ENCODE measurements at regions not wholly inside any gene's neighbourhood (a gene's known extent, or its start where the extent isn't known, plus 50 kb on each side); places are given as distances from the start of the nearest gene placed in this dataset.
"Not testable (repeated sequence)": the region's sequence is repeated elsewhere in the genome, so short reads cannot be mapped to it uniquely, and the experiment has no call there.

DNA sequence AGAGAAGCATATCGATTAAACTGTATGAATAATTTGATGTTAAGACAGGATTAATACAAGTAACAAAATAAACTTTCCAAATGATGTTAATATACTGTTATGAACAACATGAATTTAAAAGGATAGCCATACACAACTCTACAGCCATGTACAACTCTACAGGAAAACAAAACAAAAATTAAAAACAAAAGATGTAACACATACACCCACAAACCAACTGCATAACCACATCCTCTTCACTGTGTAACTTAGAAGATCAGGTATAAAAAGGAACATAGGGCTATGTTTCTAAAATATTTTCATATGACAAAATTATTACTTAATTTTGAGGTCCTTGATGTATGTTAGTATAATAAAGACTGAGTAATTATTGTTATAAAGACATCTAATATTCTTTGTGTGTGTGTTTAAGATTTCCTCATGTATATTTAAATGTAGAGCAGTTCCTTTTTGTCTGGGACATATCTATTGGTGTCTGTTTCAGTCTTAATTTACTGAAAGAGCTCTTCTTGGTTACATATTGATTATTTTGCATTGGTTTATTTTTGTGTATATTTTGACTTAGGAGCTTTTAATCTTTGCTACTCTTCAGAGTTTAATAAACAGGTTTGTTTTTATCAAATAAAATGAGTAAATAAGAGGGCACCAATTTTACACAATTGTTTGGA, 966.8 kb upstream of the CTNND2 start:
- POLR2A ChIA-PET: no interaction called here
- Histone ChIP-seq H3K4me1 (ENCODE audit: control extremely low read depth in 1 of 4, control insufficient read depth in 4 of 4, insufficient read depth in 4 of 4, low read length in 3 of 4) (peaks cover 0 to 15% (median 9%) of the 10 kb centered on the region in 4 experiments), H3K4me3 (ENCODE audit: control insufficient read depth in 1 of 7, extremely low read depth in 1 of 7, insufficient read depth in 4 of 7, low read depth in 2 of 7, low read length in 6 of 7) (no peak overlapping the region), H3K9me3 (ENCODE audit: control extremely low read depth in 1 of 5, control insufficient read depth in 4 of 5, insufficient read depth in 2 of 5, low read depth in 1 of 5, low read length in 4 of 5) (peaks cover 0 to 2% (median 0%) of the 10 kb centered on the region in 5 experiments), H3K36me3 (ENCODE audit: control insufficient read depth in 4 of 4, insufficient read depth in 4 of 4, low read length in 3 of 4) (no peaks in the 10 kb centered on the region), H3K27me3 (replicated peaks in 2 of 5; ENCODE audit: control insufficient read depth in 4 of 5, insufficient read depth in 5 of 5, low read length in 4 of 5) (no peaks in the 10 kb centered on the region), H3K27ac (ENCODE audit: insufficient read depth in 1 of 2, low read depth in 1 of 2, low read length in 2 of 2, poor library complexity in 1 of 2, severe bottlenecking in 2 of 2) (peak overlapping the region in 1 of 2 experiments; percentile 39)
- DNase-seq: peak in 2 of 3 donors; percentile 66 to 73
- WGBS (ENCODE audit: insufficient coverage): no CpG with 5 or more reads among the region's 1 CpG
- CTCF ChIA-PET: interaction anchor here (1.6 kb wide), 1 partner anchor 8 kb away, joined by 3 read pairs; no protein-coding TSS in a partner anchor

DNA sequence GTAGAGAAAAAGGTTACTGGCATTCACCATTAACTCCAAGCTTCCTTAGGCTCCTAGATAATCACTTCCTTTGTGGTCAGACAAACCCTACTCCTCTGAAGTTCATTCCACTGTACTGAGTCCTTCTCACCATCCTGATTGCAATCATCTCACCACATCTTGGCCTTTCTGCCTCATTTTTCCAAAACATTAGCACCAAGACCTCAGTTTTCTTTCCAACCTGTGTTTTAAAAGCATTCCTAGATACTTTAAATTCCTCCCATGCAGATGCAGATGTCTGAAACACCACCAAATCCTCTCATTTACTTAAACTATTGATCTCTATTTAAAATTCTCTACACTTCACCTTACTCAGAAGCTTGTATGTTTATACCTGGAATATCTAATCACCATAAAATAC, 961.3 kb upstream of the CTNND2 start:
- ChIA-PET CTCF (no interaction called here), POLR2A (no interaction called here)
- H3K36me3 ChIP-seq (ENCODE audit: control insufficient read depth in 4 of 4, insufficient read depth in 4 of 4, low read length in 3 of 4): no peaks in the 10 kb centered on the region
- no peak for DNase-seq
- no peaks in the 10 kb centered on the region for H3K9me3 ChIP-seq (ENCODE audit: control extremely low read depth in 1 of 5, control insufficient read depth in 4 of 5, insufficient read depth in 2 of 5, low read depth in 1 of 5, low read length in 4 of 5)
- no peak overlapping the region for H3K4me3 ChIP-seq (ENCODE audit: control insufficient read depth in 1 of 7, extremely low read depth in 1 of 7, insufficient read depth in 4 of 7, low read depth in 2 of 7, low read length in 6 of 7)
- peaks cover 0 to 9% (median 4%) of the 10 kb centered on the region in 4 experiments for H3K4me1 ChIP-seq (ENCODE audit: control extremely low read depth in 1 of 4, control insufficient read depth in 4 of 4, insufficient read depth in 4 of 4, low read length in 3 of 4)
- H3K27me3 ChIP-seq (replicated peaks in 2 of 5; ENCODE audit: control insufficient read depth in 4 of 5, insufficient read depth in 5 of 5, low read length in 4 of 5): no peaks in the 10 kb centered on the region
- no peak overlapping the region for H3K27ac ChIP-seq (ENCODE audit: insufficient read depth in 1 of 2, low read depth in 1 of 2, low read length in 2 of 2, poor library complexity in 1 of 2, severe bottlenecking in 2 of 2)

DNA sequence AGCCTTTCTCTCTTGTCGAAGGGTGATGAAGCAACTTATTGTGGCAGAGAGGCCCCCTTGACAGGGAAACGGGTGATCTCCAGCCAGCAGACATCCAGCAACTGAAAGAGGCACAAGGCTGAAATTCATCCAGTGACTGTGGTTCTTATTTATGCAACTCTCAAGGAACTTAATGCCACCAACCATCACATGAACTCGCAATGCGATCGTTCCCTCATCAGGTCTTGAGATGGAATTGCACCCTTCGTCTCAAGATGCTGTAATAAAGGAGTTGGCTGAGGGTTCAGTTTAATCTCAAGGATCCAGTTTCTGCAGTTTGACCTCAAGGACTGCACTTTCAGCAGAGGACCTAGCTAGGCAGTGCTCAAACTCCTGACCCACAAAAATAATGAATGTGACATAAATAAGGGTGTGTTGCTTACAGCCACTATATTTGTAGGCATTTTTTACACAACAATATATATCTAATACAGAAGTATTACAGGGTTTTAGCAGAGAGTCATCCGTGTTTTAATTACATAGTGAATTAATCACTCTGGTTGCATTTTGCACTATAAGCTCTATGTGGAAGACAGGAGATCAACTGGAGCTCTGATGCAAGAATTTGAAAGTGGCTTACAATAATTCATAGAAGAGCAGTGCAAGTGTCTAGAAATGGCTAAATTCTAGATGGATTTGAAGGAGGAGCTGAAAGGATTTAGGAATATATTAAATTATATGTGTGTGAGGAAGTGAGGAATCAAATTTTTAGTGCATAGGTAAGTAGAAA, 957.8 kb upstream of the CTNND2 start:
- ChIA-PET POLR2A (no interaction called here), CTCF (interaction anchor here (1.2 to 1.4 kb wide), 2 partner anchors 9 to 15 kb away, joined by 3 to 4 read pairs; no protein-coding TSS in a partner anchor)
- no peak overlapping the region for H3K27ac ChIP-seq (ENCODE audit: insufficient read depth in 1 of 2, low read depth in 1 of 2, low read length in 2 of 2, poor library complexity in 1 of 2, severe bottlenecking in 2 of 2)
- H3K9me3 ChIP-seq (ENCODE audit: control extremely low read depth in 1 of 5, control insufficient read depth in 4 of 5, insufficient read depth in 2 of 5, low read depth in 1 of 5, low read length in 4 of 5): peaks cover 0 to 10% (median 4%) of the 10 kb centered on the region in 5 experiments
- peak; percentile 35 to 79 (median 54) for DNase-seq
- H3K36me3 ChIP-seq (ENCODE audit: control insufficient read depth in 4 of 4, insufficient read depth in 4 of 4, low read length in 3 of 4): no peaks in the 10 kb centered on the region
- H3K4me3 ChIP-seq (ENCODE audit: control insufficient read depth in 1 of 7, extremely low read depth in 1 of 7, insufficient read depth in 4 of 7, low read depth in 2 of 7, low read length in 6 of 7): no peak overlapping the region
- peaks cover 0 to 3% (median 0%) of the 10 kb centered on the region in 4 experiments for H3K4me1 ChIP-seq (ENCODE audit: control extremely low read depth in 1 of 4, control insufficient read depth in 4 of 4, insufficient read depth in 4 of 4, low read length in 3 of 4)
- WGBS (ENCODE audit: insufficient coverage): 38% methylated on average over 5 of the region's 7 CpGs
- H3K27me3 ChIP-seq (replicated peaks in 2 of 5; ENCODE audit: control insufficient read depth in 4 of 5, insufficient read depth in 5 of 5, low read length in 4 of 5): no peaks in the 10 kb centered on the region

- WGBS (ENCODE audit: insufficient coverage): no CpG with 5 or more reads among the region's 1 CpG
- H3K27ac ChIP-seq (ENCODE audit: insufficient read depth in 1 of 2, low read depth in 1 of 2, low read length in 2 of 2, poor library complexity in 1 of 2, severe bottlenecking in 2 of 2); H3K36me3 ChIP-seq (ENCODE audit: control insufficient read depth in 4 of 4, insufficient read depth in 4 of 4, low read length in 3 of 4); CTCF ChIA-PET; H3K27me3 ChIP-seq (replicated peaks in 2 of 5; ENCODE audit: control insufficient read depth in 4 of 5, insufficient read depth in 5 of 5, low read length in 4 of 5); DNase-seq; H3K4me3 ChIP-seq (ENCODE audit: control insufficient read depth in 1 of 7, extremely low read depth in 1 of 7, insufficient read depth in 4 of 7, low read depth in 2 of 7, low read length in 6 of 7); H3K9me3 ChIP-seq (ENCODE audit: control extremely low read depth in 1 of 5, control insufficient read depth in 4 of 5, insufficient read depth in 2 of 5, low read depth in 1 of 5, low read length in 4 of 5); POLR2A ChIA-PET: not testable (repeated sequence)
- peaks cover 0 to 13% (median 2%) of the 10 kb centered on the region in 4 experiments for H3K4me1 ChIP-seq (ENCODE audit: control extremely low read depth in 1 of 4, control insufficient read depth in 4 of 4, insufficient read depth in 4 of 4, low read length in 3 of 4)
Measured at GRCh38 chr5:12856105-12856504, 951.9 kb upstream of the CTNND2 start.

DNA sequence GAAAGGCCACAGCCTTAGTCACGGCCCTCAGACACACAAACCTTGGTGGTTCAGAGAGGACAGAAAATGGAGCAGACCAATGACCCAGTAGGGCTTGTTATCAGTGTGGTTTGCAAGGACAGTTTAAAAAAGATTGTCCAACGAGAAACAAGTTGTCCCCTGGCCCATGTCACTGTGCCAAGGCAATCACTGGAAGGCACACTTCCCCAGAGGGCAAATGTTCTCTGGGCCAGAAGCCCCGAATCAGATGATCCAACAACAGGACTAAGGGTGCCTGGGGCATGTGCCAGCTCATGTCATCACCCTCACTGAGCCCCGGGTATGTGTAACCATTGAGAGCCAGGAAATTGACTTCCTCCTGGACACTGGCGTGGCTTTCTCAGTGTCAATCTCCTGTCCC, 950.1 kb upstream of the CTNND2 start:
- peaks cover 0 to 13% (median 2%) of the 10 kb centered on the region in 4 experiments for H3K4me1 ChIP-seq (ENCODE audit: control extremely low read depth in 1 of 4, control insufficient read depth in 4 of 4, insufficient read depth in 4 of 4, low read length in 3 of 4)
- WGBS (ENCODE audit: insufficient coverage): 74% methylated on average over 5 of the region's 5 CpGs
- CTCF ChIA-PET: no interaction called here
- no peaks in the 10 kb centered on the region for H3K36me3 ChIP-seq (ENCODE audit: control insufficient read depth in 4 of 4, insufficient read depth in 4 of 4, low read length in 3 of 4)
- POLR2A ChIA-PET: no interaction called here
- peaks cover 0 to 10% (median 4%) of the 10 kb centered on the region in 5 experiments for H3K9me3 ChIP-seq (ENCODE audit: control extremely low read depth in 1 of 5, control insufficient read depth in 4 of 5, insufficient read depth in 2 of 5, low read depth in 1 of 5, low read length in 4 of 5)
- no peak overlapping the region for H3K27ac ChIP-seq (ENCODE audit: insufficient read depth in 1 of 2, low read depth in 1 of 2, low read length in 2 of 2, poor library complexity in 1 of 2, severe bottlenecking in 2 of 2)
- DNase-seq: no peak
- no peaks in the 10 kb centered on the region for H3K27me3 ChIP-seq (replicated peaks in 2 of 5; ENCODE audit: control insufficient read depth in 4 of 5, insufficient read depth in 5 of 5, low read length in 4 of 5)
- H3K4me3 ChIP-seq (ENCODE audit: control insufficient read depth in 1 of 7, extremely low read depth in 1 of 7, insufficient read depth in 4 of 7, low read depth in 2 of 7, low read length in 6 of 7): no peak overlapping the region

DNA sequence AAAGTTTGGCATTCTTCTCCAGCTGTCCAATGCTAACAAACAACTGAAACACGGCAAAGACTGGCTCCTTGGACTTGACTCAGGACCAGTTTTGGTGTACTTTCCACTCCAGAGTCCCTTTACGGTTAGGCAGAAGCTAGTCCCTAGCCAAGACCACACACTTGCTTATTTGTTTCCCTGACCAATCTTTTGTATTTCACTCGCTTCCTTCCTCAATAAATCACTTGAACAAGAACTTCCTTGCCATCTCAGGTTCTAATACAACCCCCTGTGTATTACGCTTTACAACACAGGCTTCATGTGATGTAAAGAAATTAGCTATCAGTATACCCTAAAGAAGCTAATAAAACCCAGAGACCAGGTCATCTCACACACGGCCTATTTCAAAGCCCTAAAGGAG, 947.5 kb upstream of the CTNND2 start:
- peak; percentile 27 to 80 (median 61) for DNase-seq
- Histone ChIP-seq H3K27me3 (replicated peaks in 2 of 5; ENCODE audit: control insufficient read depth in 4 of 5, insufficient read depth in 5 of 5, low read length in 4 of 5) (no peaks in the 10 kb centered on the region), H3K27ac (ENCODE audit: insufficient read depth in 1 of 2, low read depth in 1 of 2, low read length in 2 of 2, poor library complexity in 1 of 2, severe bottlenecking in 2 of 2) (no peak overlapping the region), H3K36me3 (ENCODE audit: control insufficient read depth in 4 of 4, insufficient read depth in 4 of 4, low read length in 3 of 4) (no peaks in the 10 kb centered on the region), H3K4me1 (ENCODE audit: control extremely low read depth in 1 of 4, control insufficient read depth in 4 of 4, insufficient read depth in 4 of 4, low read length in 3 of 4) (peaks cover 0 to 14% (median 2%) of the 10 kb centered on the region in 4 experiments), H3K9me3 (ENCODE audit: control extremely low read depth in 1 of 5, control insufficient read depth in 4 of 5, insufficient read depth in 2 of 5, low read depth in 1 of 5, low read length in 4 of 5) (no peaks in the 10 kb centered on the region), H3K4me3 (ENCODE audit: control insufficient read depth in 1 of 7, extremely low read depth in 1 of 7, insufficient read depth in 4 of 7, low read depth in 2 of 7, low read length in 6 of 7) (peak overlapping the region in 1 of 7 experiments; percentile 8)
- POLR2A ChIA-PET: no interaction called here
- CTCF ChIA-PET: no interaction called here
- WGBS (ENCODE audit: insufficient coverage): 13% methylated on average over 3 of the region's 5 CpGs

DNA sequence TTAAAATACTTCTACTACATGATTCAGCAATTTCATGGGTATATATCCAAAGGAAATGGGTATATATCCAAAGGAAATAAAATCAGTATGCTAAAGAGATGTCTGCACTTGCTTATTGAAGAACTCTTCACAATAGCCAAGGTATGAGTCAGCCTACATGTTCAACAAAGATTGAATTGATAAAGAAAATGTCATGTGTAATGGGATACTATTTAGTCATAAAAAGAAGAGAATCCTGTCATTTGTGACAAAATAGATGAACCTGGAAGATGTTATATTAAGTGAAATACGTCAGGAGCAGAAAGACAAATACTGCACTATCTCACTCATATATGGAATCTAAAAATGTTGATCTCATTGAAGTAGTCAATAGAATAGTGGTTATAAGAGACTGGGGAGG, 944.5 kb upstream of the CTNND2 start:
- POLR2A ChIA-PET: no interaction called here
- Histone ChIP-seq H3K4me3 (ENCODE audit: control insufficient read depth in 1 of 7, extremely low read depth in 1 of 7, insufficient read depth in 4 of 7, low read depth in 2 of 7, low read length in 6 of 7) (no peak overlapping the region), H3K36me3 (ENCODE audit: control insufficient read depth in 4 of 4, insufficient read depth in 4 of 4, low read length in 3 of 4) (no peaks in the 10 kb centered on the region), H3K27me3 (replicated peaks in 2 of 5; ENCODE audit: control insufficient read depth in 4 of 5, insufficient read depth in 5 of 5, low read length in 4 of 5) (no peaks in the 10 kb centered on the region), H3K27ac (ENCODE audit: insufficient read depth in 1 of 2, low read depth in 1 of 2, low read length in 2 of 2, poor library complexity in 1 of 2, severe bottlenecking in 2 of 2) (no peak overlapping the region), H3K4me1 (ENCODE audit: control extremely low read depth in 1 of 4, control insufficient read depth in 4 of 4, insufficient read depth in 4 of 4, low read length in 3 of 4) (peaks cover 0 to 16% (median 4%) of the 10 kb centered on the region in 4 experiments), H3K9me3 (ENCODE audit: control extremely low read depth in 1 of 5, control insufficient read depth in 4 of 5, insufficient read depth in 2 of 5, low read depth in 1 of 5, low read length in 4 of 5) (no peaks in the 10 kb centered on the region)
- no CpG with 5 or more reads among the region's 1 CpG for WGBS (ENCODE audit: insufficient coverage)
- CTCF ChIA-PET: no interaction called here
- DNase-seq: no peak

Data from common myeloid progenitor, CD34-positive (primary cell).